Astrocyte of the spinal cord (primary cell): ENCODE measurements at regions not wholly inside any gene's neighbourhood (a gene's known extent, or its start where the extent isn't known, plus 50 kb on each side); places are given as distances from the start of the nearest gene placed in this dataset.

ENCODE experiments used
- DNase-seq: peaks from one replicate; pipeline ENCODE4 v3.0.0; 2011; ENCODE audit warnings: low read depth, low spot score
- H3K4me3 ChIP-seq: 2 replicates; pipeline ENCODE4 v1.5.1; 2011; ENCODE audit warnings: low read depth, mild to moderate bottlenecking, low read length, moderate library complexity
- CTCF ChIP-seq: IDR thresholded peaks from 2 replicates; pipeline ENCODE4 v1.5.1; 2012; ENCODE audit warnings: low read depth, mild to moderate bottlenecking, low read length, inconsistent platforms
- in situ Hi-C: cut with HindIII; loops from 2 replicates; pipeline ENCODE4 v1.10.0; 2017; ENCODE audit warnings: low sequenced_read_pairs

DNA sequence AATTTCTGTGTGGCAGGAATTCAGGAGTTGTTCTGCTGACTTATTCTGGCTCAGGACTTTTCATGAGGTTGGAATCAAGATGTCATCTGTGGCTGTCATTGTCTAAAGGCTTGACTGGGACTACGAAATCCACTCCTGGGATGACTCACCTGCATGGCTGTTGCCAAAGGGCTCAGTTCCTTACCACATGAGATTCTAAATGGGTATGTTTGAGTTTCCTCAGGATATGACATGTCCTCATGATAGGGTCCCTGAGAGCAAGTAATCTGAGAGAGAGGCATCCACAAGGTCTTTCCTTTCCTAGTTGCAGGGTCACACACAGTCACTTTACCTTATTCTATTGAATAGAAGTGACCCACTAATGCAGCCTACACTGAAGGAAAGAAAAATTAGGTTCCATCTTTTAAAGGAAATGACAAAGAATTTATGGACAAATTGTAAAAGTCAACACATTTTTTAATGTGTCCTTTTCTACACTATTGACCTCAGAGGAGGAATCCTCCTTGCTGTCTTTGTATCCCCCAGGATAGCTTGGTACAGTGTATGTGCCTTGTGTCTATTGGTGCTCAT, 1025.0 kb upstream of the GJE1 start:
- in situ Hi-C loops: no loop called here
- TF ChIP-seq CTCF: no peak
- no peak overlapping the region for H3K4me3 ChIP-seq
- DNase-seq: peak; percentile 46

GRCh38 chr6:141105481-141105880, 1027.2 kb upstream of the GJE1 start:
- in situ Hi-C loops: no loop called here
- peak; percentile 97 for DNase-seq
- H3K4me3 ChIP-seq: no peak overlapping the region
- no peak for TF ChIP-seq CTCF

DNA sequence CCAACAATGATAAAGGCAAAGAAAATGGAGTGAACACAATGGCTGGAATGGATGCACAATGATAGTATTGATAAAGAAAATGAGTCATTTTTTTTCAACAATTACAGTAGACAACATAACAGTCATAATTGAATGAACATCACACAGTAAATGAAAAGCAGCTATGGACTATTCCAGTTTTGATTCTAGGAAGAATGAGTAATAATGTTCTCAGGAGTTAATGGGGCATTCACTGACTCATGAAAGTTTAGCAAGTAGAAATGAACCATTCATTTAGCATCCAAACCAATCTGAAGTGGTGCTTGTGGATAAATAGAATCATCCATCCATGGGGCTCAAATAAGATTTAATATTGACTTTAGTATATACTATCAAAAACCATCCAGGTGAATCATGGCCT, 1029.5 kb upstream of the GJE1 start:
- peak; percentile 82 for DNase-seq

GRCh38 chr6:141097471-141097870, 1035.3 kb upstream of the GJE1 start:
- in situ Hi-C loops: no loop called here
- TF ChIP-seq CTCF: no peak
- no peak for DNase-seq
- no peak overlapping the region for H3K4me3 ChIP-seq

More for the DNA sequence above, 1029.5 kb upstream of the GJE1 start:
- no peak overlapping the region for H3K4me3 ChIP-seq
- in situ Hi-C loops: no loop called here
- no peak for TF ChIP-seq CTCF

- in situ Hi-C loops: no loop called here
- no peak for TF ChIP-seq CTCF
- H3K4me3 ChIP-seq: no peak overlapping the region
- no peak for DNase-seq
Observed at GRCh38 chr6:141095308-141095707, 1037.4 kb upstream of the GJE1 start.

DNA sequence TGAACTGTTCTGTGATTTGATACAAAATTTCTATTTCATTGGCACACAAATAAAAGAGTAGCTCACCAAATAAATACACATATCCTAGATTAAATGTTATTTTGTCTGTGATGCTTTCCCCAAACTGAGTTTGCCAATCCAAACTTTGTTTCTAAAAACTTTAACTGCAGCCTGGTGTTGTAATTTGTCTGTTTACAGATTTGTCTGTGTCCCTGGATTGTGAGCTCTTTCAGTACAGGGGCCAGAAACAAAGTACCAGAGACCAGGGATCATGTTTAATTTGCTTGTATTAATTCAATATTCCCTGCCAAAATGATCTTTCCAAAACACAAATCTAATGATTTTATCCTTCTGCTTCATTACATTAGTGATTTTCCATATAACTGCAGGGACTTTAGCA, 1044.6 kb upstream of the GJE1 start:
- no peak for TF ChIP-seq CTCF
- no peak overlapping the region for H3K4me3 ChIP-seq
- no peak for DNase-seq
- in situ Hi-C loops: no loop called here
